ENCODE measurements at regions not wholly inside any gene's neighbourhood (a gene's known extent, or its start where the extent isn't known, plus 50 kb on each side); places are given as distances from the start of the nearest gene placed in this dataset.

GRCh38 chr16:64892835-64893785 is 228.8 kb downstream of the CDH11 start:
- no peak for TF ChIP-seq CTCF (IDR thresholded peaks at IDR 0.05; ENCODE audit: insufficient read depth, low read length, severe bottlenecking)

GRCh38 chr16:64889446-64889845 is 232.4 kb downstream of the CDH11 start:
- no peak for TF ChIP-seq CTCF (IDR thresholded peaks at IDR 0.05; ENCODE audit: insufficient read depth, low read length, severe bottlenecking)

More at GRCh38 chr16:64892835-64893785, 228.8 kb downstream of the CDH11 start:
- no peaks in the 10 kb centered on the region for H3K36me3 ChIP-seq (ENCODE audit: control insufficient read depth, insufficient read depth, low read length)
- peaks cover 1% of the 10 kb centered on the region for H3K27me3 ChIP-seq (ENCODE audit: control insufficient read depth, insufficient read depth, low read length)
- no peak overlapping the region for H3K4me3 ChIP-seq (ENCODE audit: low read depth, low read length)
- DNase-seq (ENCODE audit: low read depth) = peak; percentile 97
- no peak for FAIRE-seq

GRCh38 chr16:64887651-64888050 is 234.2 kb downstream of the CDH11 start:
- no peak for FAIRE-seq
- no peak for DNase-seq (ENCODE audit: low read depth)

More at GRCh38 chr16:64889446-64889845, 232.4 kb downstream of the CDH11 start:
- FAIRE-seq (no peak), DNase-seq (ENCODE audit: low read depth) (no peak)
- Histone ChIP-seq H3K27me3 (ENCODE audit: control insufficient read depth, insufficient read depth, low read length) (peaks cover 2% of the 10 kb centered on the region), H3K4me3 (ENCODE audit: low read depth, low read length) (no peak overlapping the region), H3K36me3 (ENCODE audit: control insufficient read depth, insufficient read depth, low read length) (no peaks in the 10 kb centered on the region)

GRCh38 chr16:64882078-64882784 is 239.6 kb downstream of the CDH11 start:
- peaks cover 2% of the 10 kb centered on the region for H3K27me3 ChIP-seq (ENCODE audit: control insufficient read depth, insufficient read depth, low read length)
- TF ChIP-seq CTCF (IDR thresholded peaks at IDR 0.05; ENCODE audit: insufficient read depth, low read length, severe bottlenecking) = no peak
- H3K4me3 ChIP-seq (ENCODE audit: low read depth, low read length) = no peak overlapping the region
- FAIRE-seq (no peak), DNase-seq (ENCODE audit: low read depth) (no peak)
- H3K36me3 ChIP-seq (ENCODE audit: control insufficient read depth, insufficient read depth, low read length) = no peaks in the 10 kb centered on the region

More at GRCh38 chr16:64887651-64888050, 234.2 kb downstream of the CDH11 start:
- Histone ChIP-seq H3K27me3 (ENCODE audit: control insufficient read depth, insufficient read depth, low read length) (peaks cover 2% of the 10 kb centered on the region), H3K36me3 (ENCODE audit: control insufficient read depth, insufficient read depth, low read length) (no peaks in the 10 kb centered on the region), H3K4me3 (ENCODE audit: low read depth, low read length) (no peak overlapping the region)
- TF ChIP-seq CTCF (IDR thresholded peaks at IDR 0.05; ENCODE audit: insufficient read depth, low read length, severe bottlenecking) = no peak

GRCh38 chr16:64880994-64881393 is 240.9 kb downstream of the CDH11 start:
- H3K27me3 ChIP-seq (ENCODE audit: control insufficient read depth, insufficient read depth, low read length) = no peaks in the 10 kb centered on the region
- no peaks in the 10 kb centered on the region for H3K36me3 ChIP-seq (ENCODE audit: control insufficient read depth, insufficient read depth, low read length)
- no peak overlapping the region for H3K4me3 ChIP-seq (ENCODE audit: low read depth, low read length)
- DNase-seq (ENCODE audit: low read depth) (no peak), FAIRE-seq (no peak)
- TF ChIP-seq CTCF (IDR thresholded peaks at IDR 0.05; ENCODE audit: insufficient read depth, low read length, severe bottlenecking) = no peak

All from bronchial epithelial cell (primary cell).